HG02798 (cell line): ENCODE measurements at regions not wholly inside any gene's neighbourhood (a gene's known extent, or its start where the extent isn't known, plus 50 kb on each side); places are given as distances from the start of the nearest gene placed in this dataset.

Experiments
- ATAC-seq: cut with Tn5 transposase; IDR thresholded peaks from one replicate; pipeline ENCODE4 v1.9.1; 2021; ENCODE audit warnings: mild to moderate bottlenecking; ENCODE audit not compliant: unreplicated experiment, poor library complexity

GRCh38 chr3:14332392-14332791 lies 70.0 kb upstream of the SLC6A6 start:
- ATAC-seq: no peak

- no peak for ATAC-seq
Observed at GRCh38 chr3:14333215-14333614, 69.2 kb upstream of the SLC6A6 start.

GRCh38 chr3:14333621-14334020 lies 68.8 kb upstream of the SLC6A6 start:
- no peak for ATAC-seq

- no peak for ATAC-seq
Observed at GRCh38 chr3:14334136-14334535, 68.3 kb upstream of the SLC6A6 start.

- no peak for ATAC-seq
Observed at GRCh38 chr3:14334936-14335335, 67.5 kb upstream of the SLC6A6 start.

- no peak for ATAC-seq
Observed at GRCh38 chr3:14335774-14336748, 66.3 kb upstream of the SLC6A6 start.

- no peak for ATAC-seq
Observed at GRCh38 chr3:14336749-14337598, 65.4 kb upstream of the SLC6A6 start.

- ATAC-seq: no peak
Observed at GRCh38 chr3:14337828-14338227, 64.6 kb upstream of the SLC6A6 start.

- no peak for ATAC-seq
Observed at GRCh38 chr3:14338242-14338641, 64.2 kb upstream of the SLC6A6 start.

- no peak for ATAC-seq
Observed at GRCh38 chr3:14338898-14339458, 63.4 kb upstream of the SLC6A6 start.

- no peak for ATAC-seq
Observed at GRCh38 chr3:14340960-14341708, 61.3 kb upstream of the SLC6A6 start.

- ATAC-seq: no peak
Observed at GRCh38 chr3:14343338-14344112, 58.9 kb upstream of the SLC6A6 start.

- ATAC-seq: no peak
Observed at GRCh38 chr3:14344351-14344750, 58.1 kb upstream of the SLC6A6 start.

GRCh38 chr3:14345496-14346150 lies 56.8 kb upstream of the SLC6A6 start:
- ATAC-seq: no peak

- ATAC-seq: no peak
Observed at GRCh38 chr3:14346191-14346590, 56.2 kb upstream of the SLC6A6 start.

- no peak for ATAC-seq
Observed at GRCh38 chr3:14346642-14347041, 55.8 kb upstream of the SLC6A6 start.

- no peak for ATAC-seq
Observed at GRCh38 chr3:14347110-14347509, 55.3 kb upstream of the SLC6A6 start.

GRCh38 chr3:14351617-14352001 lies 50.8 kb upstream of the SLC6A6 start:
- no peak for ATAC-seq
